ENCODE measurements at regions not wholly inside any gene's neighbourhood (a gene's known extent, or its start where the extent isn't known, plus 50 kb on each side); places are given as distances from the start of the nearest gene placed in this dataset.

- TF ChIP-seq CTCF (IDR thresholded peaks at IDR 0.05; ENCODE audit: poor library complexity, severe bottlenecking) = no peak
- no peak for TF ChIP-seq EZH2 (IDR thresholded peaks at IDR 0.05; ENCODE audit: borderline replicate concordance, insufficient read depth, low read length, poor library complexity, severe bottlenecking)
- TF ChIP-seq RAD21 (conservative IDR thresholded peaks at IDR 0.05) = no peak
- TF ChIP-seq EP300 (conservative IDR thresholded peaks at IDR 0.05; ENCODE audit: poor library complexity, severe bottlenecking) = no peak
- no peak for TF ChIP-seq POLR2AphosphoS5 (IDR thresholded peaks at IDR 0.05)
- no peak for TF ChIP-seq SMC3 (conservative IDR thresholded peaks at IDR 0.05; ENCODE audit: poor library complexity)
Observed at GRCh38 chr9:82337351-82337750, 348.8 kb downstream of the SPATA31D1 start.
